GM12873 (cell line): ENCODE measurements at regions not wholly inside any gene's neighbourhood (a gene's known extent, or its start where the extent isn't known, plus 50 kb on each side); places are given as distances from the start of the nearest gene placed in this dataset.

ENCODE experiments used
- CTCF ChIP-seq: IDR thresholded peaks from 2 replicates; pipeline ENCODE4 v1.5.1; 2012; ENCODE audit warnings: low read depth, mild to moderate bottlenecking, moderate library complexity, low read length, control low read depth; ENCODE audit not compliant: insufficient read depth; ENCODE audit errors: missing control alignments

- TF ChIP-seq CTCF, result no peak
These were observed 50.8 kb upstream of the RAP2C start for GRCh38 chrX:132270021-132270420.
